NCI-H748 (cell line): ENCODE measurements at regions not wholly inside any gene's neighbourhood (a gene's known extent, or its start where the extent isn't known, plus 50 kb on each side); places are given as distances from the start of the nearest gene placed in this dataset.

Source experiments
- DNase-seq: peaks from one replicate; lab custom pipeline; 2025; ENCODE audit not compliant: unreplicated experiment; lab: John Stamatoyannopoulos, UW

GRCh38 chr2:210954386-210954907 lies 398.0 kb downstream of the CPS1 start:
- peak; percentile 38 for DNase-seq

- no peak for DNase-seq
Measured at GRCh38 chr2:210955591-210955990, 399.2 kb downstream of the CPS1 start.

GRCh38 chr2:210956101-210956500 lies 399.7 kb downstream of the CPS1 start:
- no peak for DNase-seq

GRCh38 chr2:210961249-210961648 lies 404.9 kb downstream of the CPS1 start:
- DNase-seq = no peak

- DNase-seq = no peak
Measured at GRCh38 chr2:210963386-210963785, 407.0 kb downstream of the CPS1 start.

GRCh38 chr2:210964141-210964764 lies 407.9 kb downstream of the CPS1 start:
- DNase-seq = peak; percentile 26

GRCh38 chr2:210965472-210965871 lies 409.1 kb downstream of the CPS1 start:
- no peak for DNase-seq

GRCh38 chr2:210966330-210966729 lies 409.9 kb downstream of the CPS1 start:
- DNase-seq = no peak

- DNase-seq = no peak
Measured at GRCh38 chr2:210971431-210971830, 415.0 kb downstream of the CPS1 start.

- peak; percentile 58 for DNase-seq
Measured at GRCh38 chr2:210986806-210987205, 430.4 kb downstream of the CPS1 start.

- no peak for DNase-seq
Measured at GRCh38 chr2:210991107-210991506, 434.7 kb downstream of the CPS1 start.

- no peak for DNase-seq
Measured at GRCh38 chr2:210994104-210994503, 437.7 kb downstream of the CPS1 start.

- DNase-seq = no peak
Measured at GRCh38 chr2:210997373-210997772, 441.0 kb downstream of the CPS1 start.

GRCh38 chr2:210998334-210998733 lies 441.9 kb downstream of the CPS1 start:
- no peak for DNase-seq

- DNase-seq = peak; percentile 27
Measured at GRCh38 chr2:211014376-211014775, 458.0 kb downstream of the CPS1 start.

- no peak for DNase-seq
Measured at GRCh38 chr2:211014906-211015305, 458.5 kb downstream of the CPS1 start.

- DNase-seq = peak; percentile 10
Measured at GRCh38 chr2:211025089-211025488, 468.7 kb downstream of the CPS1 start.

GRCh38 chr2:211026109-211026508 lies 469.7 kb downstream of the CPS1 start:
- peak; percentile 46 for DNase-seq

GRCh38 chr2:211027976-211028375 lies 471.6 kb downstream of the CPS1 start:
- no peak for DNase-seq

- DNase-seq = peak; percentile 85
Measured at GRCh38 chr2:211033765-211034164, 477.4 kb downstream of the CPS1 start.

- peak; percentile 45 for DNase-seq
Measured at GRCh38 chr2:211035548-211036185, 479.3 kb downstream of the CPS1 start.

GRCh38 chr2:211045025-211045424 lies 488.6 kb downstream of the CPS1 start:
- peak; percentile 67 for DNase-seq
